H1 (cell line): ENCODE measurements at regions not wholly inside any gene's neighbourhood (a gene's known extent, or its start where the extent isn't known, plus 50 kb on each side); places are given as distances from the start of the nearest gene placed in this dataset.

Experiments
- ASH2L ChIP-seq: fragments of 200-600, 300-600 bp; sonication (generic); IDR thresholded peaks from one replicate; pipeline ENCODE4 v1.7.1; 2017; ENCODE audit warnings: low read length
- HDAC6 ChIP-seq: IDR thresholded peaks from one replicate; pipeline ENCODE4 v1.7.1; 2012; ENCODE audit warnings: low read depth, mild to moderate bottlenecking, inconsistent platforms, low read length, moderate library complexity
- KDM5A ChIP-seq: fragments of 200-600 bp; IDR thresholded peaks from 2 replicates; pipeline ENCODE4 v1.7.1; 2012; ENCODE audit warnings: mild to moderate bottlenecking, low read length, inconsistent platforms, mixed read lengths
- SIX5 ChIP-seq: IDR thresholded peaks from 2 replicates; pipeline ENCODE4 v1.6.1; 2011; ENCODE audit warnings: mild to moderate bottlenecking, low read depth, low read length

- TF ChIP-seq ASH2L (no peak), KDM5A (no peak), SIX5 (no peak), HDAC6 (no peak)
These were observed 297.1 kb upstream of the DAB1 start (continued) for GRCh38 chr1:57721001-57721400.
